ENCODE measurements at regions not wholly inside any gene's neighbourhood (a gene's known extent, or its start where the extent isn't known, plus 50 kb on each side); places are given as distances from the start of the nearest gene placed in this dataset.
"Not testable (repeated sequence)": the region's sequence is repeated elsewhere in the genome, so short reads cannot be mapped to it uniquely, and the experiment has no call there.

DNA sequence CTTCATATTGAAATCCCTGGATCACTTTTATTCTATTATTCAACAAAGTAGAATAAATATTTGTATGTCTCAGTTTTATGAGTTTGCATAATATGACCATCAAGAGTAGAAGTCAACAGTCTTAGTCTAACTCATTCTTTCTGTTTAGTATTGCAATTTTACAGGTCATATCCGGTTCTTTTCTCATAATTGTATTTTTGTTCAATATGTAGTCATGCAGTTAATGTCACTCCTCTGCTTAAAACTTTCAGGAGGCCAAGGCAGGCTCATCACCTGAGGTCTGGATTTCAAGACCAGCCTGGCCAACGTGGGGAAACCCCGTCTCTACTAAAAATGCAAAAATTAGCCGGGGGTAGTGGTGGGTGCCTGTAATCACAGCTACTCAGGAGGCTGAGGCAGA is 148.4 kb upstream of the TRPM3 start:
- H3K4me1 ChIP-seq (ENCODE audit: insufficient read depth) = peaks cover 12% of the 10 kb centered on the region

GRCh38 chr9:71268871-71269635 is 147.6 kb upstream of the TRPM3 start:
- Histone ChIP-seq H3K4me1 (ENCODE audit: insufficient read depth) (peaks cover 12% of the 10 kb centered on the region), H3K9me2 (replicated peaks; ENCODE audit: insufficient read depth) (no peaks in the 10 kb centered on the region), H3K27ac (no peak overlapping the region), H3K9me3 (ENCODE audit: low read depth) (no peaks in the 10 kb centered on the region), H3K36me3 (replicated peaks; ENCODE audit: insufficient read depth, low read depth) (no peaks in the 10 kb centered on the region), H3K27me3 (no peaks in the 10 kb centered on the region), H2AFZ (no peak overlapping the region), H3K4me3 (no peak overlapping the region), H3K4me2 (no peak overlapping the region), H3K79me2 (no peaks in the 10 kb centered on the region), H4K20me1 (ENCODE audit: insufficient read depth, poor library complexity, severe bottlenecking) (no peaks in the 10 kb centered on the region)
- 54% methylated on average over 5 of the region's 5 CpGs for WGBS (ENCODE audit: low lambda C conversion rate, missing lambda C conversion rate)
- TF ChIP-seq, protein P1, sequence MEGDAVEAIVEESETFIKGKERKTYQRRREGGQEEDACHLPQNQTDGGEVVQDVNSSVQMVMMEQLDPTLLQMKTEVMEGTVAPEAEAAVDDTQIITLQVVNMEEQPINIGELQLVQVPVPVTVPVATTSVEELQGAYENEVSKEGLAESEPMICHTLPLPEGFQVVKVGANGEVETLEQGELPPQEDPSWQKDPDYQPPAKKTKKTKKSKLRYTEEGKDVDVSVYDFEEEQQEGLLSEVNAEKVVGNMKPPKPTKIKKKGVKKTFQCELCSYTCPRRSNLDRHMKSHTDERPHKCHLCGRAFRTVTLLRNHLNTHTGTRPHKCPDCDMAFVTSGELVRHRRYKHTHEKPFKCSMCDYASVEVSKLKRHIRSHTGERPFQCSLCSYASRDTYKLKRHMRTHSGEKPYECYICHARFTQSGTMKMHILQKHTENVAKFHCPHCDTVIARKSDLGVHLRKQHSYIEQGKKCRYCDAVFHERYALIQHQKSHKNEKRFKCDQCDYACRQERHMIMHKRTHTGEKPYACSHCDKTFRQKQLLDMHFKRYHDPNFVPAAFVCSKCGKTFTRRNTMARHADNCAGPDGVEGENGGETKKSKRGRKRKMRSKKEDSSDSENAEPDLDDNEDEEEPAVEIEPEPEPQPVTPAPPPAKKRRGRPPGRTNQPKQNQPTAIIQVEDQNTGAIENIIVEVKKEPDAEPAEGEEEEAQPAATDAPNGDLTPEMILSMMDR (IDR thresholded peaks at IDR 0.05; ENCODE audit: poor library complexity) = no peak
- TF ChIP-seq EZH2phosphoT487 (IDR thresholded peaks at IDR 0.05; ENCODE audit: low read depth, severe bottlenecking, unreplicated experiment) (no peak), EZH2 (IDR thresholded peaks at IDR 0.05; ENCODE audit: borderline replicate concordance) (no peak)
- DNase-seq (ENCODE audit: low spot score) = no peak

More for the DNA sequence above, 148.4 kb upstream of the TRPM3 start:
- no peaks in the 10 kb centered on the region for H3K9me2 ChIP-seq (replicated peaks; ENCODE audit: insufficient read depth)
- TF ChIP-seq EZH2 (IDR thresholded peaks at IDR 0.05; ENCODE audit: borderline replicate concordance) = no peak
- TF ChIP-seq EZH2phosphoT487 (IDR thresholded peaks at IDR 0.05; ENCODE audit: low read depth, severe bottlenecking, unreplicated experiment) = no peak
- TF ChIP-seq, protein P1 (IDR thresholded peaks at IDR 0.05; ENCODE audit: poor library complexity) = no peak
- H4K20me1 ChIP-seq (ENCODE audit: insufficient read depth, poor library complexity, severe bottlenecking) = no peaks in the 10 kb centered on the region
- no peaks in the 10 kb centered on the region for H3K79me2 ChIP-seq
- H3K36me3 ChIP-seq (replicated peaks; ENCODE audit: insufficient read depth, low read depth) = no peaks in the 10 kb centered on the region
- H2AFZ ChIP-seq = no peak overlapping the region
- no peak for DNase-seq (ENCODE audit: low spot score)
- no peak overlapping the region for H3K4me2 ChIP-seq
- H3K27me3 ChIP-seq = no peaks in the 10 kb centered on the region
- no peak overlapping the region for H3K4me3 ChIP-seq
- H3K27ac ChIP-seq = no peak overlapping the region
- no peaks in the 10 kb centered on the region for H3K9me3 ChIP-seq (ENCODE audit: low read depth)
- WGBS (ENCODE audit: low lambda C conversion rate, missing lambda C conversion rate) = 84% methylated on average over 4 of the region's 4 CpGs

DNA sequence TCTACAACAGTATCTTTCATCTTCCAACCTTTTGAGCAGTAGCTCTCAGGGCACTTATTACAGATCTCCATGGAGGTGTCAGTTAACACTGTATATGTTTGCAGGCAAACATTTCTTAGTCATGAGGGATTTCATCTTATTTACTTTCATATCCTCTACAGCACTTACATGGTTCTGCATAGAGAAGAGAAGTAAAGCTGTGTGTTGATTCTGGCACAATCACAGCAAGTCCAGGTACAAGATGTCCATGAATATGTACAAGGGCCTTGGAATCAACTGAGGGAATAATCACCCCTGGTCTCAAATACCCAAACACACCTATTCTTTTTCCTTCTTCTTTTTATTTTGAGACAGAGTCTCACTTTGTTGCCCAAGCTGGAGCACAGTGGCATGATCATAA is 142.0 kb upstream of the TRPM3 start:
- H3K4me1 ChIP-seq (ENCODE audit: insufficient read depth) = no peaks in the 10 kb centered on the region
- H2AFZ ChIP-seq = no peak overlapping the region
- no peaks in the 10 kb centered on the region for H3K36me3 ChIP-seq (replicated peaks; ENCODE audit: insufficient read depth, low read depth)
- no peak overlapping the region for H3K27ac ChIP-seq
- no peaks in the 10 kb centered on the region for H3K79me2 ChIP-seq
- no peak overlapping the region for H3K4me2 ChIP-seq
- H4K20me1 ChIP-seq (ENCODE audit: insufficient read depth, poor library complexity, severe bottlenecking) = no peaks in the 10 kb centered on the region
- no peak for DNase-seq (ENCODE audit: low spot score)
- no peak overlapping the region for H3K4me3 ChIP-seq
- TF ChIP-seq, protein P1 (IDR thresholded peaks at IDR 0.05; ENCODE audit: poor library complexity) = no peak
- TF ChIP-seq EZH2phosphoT487 (IDR thresholded peaks at IDR 0.05; ENCODE audit: low read depth, severe bottlenecking, unreplicated experiment) (no peak), EZH2 (IDR thresholded peaks at IDR 0.05; ENCODE audit: borderline replicate concordance) (no peak)
- H3K27me3 ChIP-seq = no peaks in the 10 kb centered on the region
- no peaks in the 10 kb centered on the region for H3K9me3 ChIP-seq (ENCODE audit: low read depth)
- no peaks in the 10 kb centered on the region for H3K9me2 ChIP-seq (replicated peaks; ENCODE audit: insufficient read depth)

DNA sequence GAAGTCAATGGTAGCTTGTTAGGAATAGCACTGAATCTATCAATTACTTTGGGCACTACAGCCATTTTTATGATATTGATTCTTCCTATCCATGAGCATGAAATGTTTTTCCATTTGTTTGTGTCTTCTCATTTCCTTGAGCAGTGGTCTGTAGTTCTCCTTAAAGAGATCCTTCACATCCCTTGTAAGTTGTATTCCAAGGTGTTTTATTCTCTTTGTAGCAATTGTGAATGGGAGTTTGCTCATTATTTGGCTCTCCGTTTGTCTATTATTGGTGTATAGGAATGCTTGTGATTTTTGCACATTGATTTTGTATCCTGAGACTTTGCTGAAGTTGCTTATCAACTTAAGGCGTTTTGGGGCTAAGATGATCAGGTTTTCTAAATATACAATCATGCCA is 139.0 kb upstream of the TRPM3 start:
- DNase-seq (ENCODE audit: low spot score); H3K36me3 ChIP-seq (replicated peaks; ENCODE audit: insufficient read depth, low read depth); H3K4me2 ChIP-seq; H3K9me2 ChIP-seq (replicated peaks; ENCODE audit: insufficient read depth); H2AFZ ChIP-seq; H3K4me3 ChIP-seq; H3K79me2 ChIP-seq; H3K27ac ChIP-seq; H3K4me1 ChIP-seq (ENCODE audit: insufficient read depth); H3K9me3 ChIP-seq (ENCODE audit: low read depth); H4K20me1 ChIP-seq (ENCODE audit: insufficient read depth, poor library complexity, severe bottlenecking); H3K27me3 ChIP-seq: not testable (repeated sequence)
- WGBS (ENCODE audit: low lambda C conversion rate, missing lambda C conversion rate) = 89% methylated on average over 2 of the region's 2 CpGs

Data from hepatocyte (in vitro differentiated cells).